NCI-H2107 (cell line): ENCODE measurements at regions not wholly inside any gene's neighbourhood (a gene's known extent, or its start where the extent isn't known, plus 50 kb on each side); places are given as distances from the start of the nearest gene placed in this dataset.

Experiments
- DNase-seq: peaks from one replicate; lab custom pipeline; 2025; lab: John Stamatoyannopoulos, UW

DNA sequence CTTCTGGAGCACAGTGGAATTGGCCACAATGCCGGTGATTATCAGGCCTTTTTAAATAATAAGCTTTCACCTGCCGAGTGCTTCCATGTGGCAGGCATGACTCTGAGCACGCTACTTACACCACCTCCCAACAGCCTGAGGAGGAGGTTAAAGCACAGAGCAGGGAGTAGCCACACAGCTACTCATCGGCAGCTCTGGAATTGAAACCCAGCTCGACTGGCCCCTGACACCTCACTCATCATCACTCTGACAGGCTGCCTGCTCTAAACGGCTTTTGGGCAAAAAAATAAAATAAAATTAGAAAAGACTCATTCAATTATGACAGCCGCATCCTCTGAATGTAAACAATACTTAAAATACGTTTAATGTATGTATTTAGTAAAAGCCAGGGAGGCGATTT is 326.4 kb upstream of the NOCT start:
- DNase-seq = no peak

DNA sequence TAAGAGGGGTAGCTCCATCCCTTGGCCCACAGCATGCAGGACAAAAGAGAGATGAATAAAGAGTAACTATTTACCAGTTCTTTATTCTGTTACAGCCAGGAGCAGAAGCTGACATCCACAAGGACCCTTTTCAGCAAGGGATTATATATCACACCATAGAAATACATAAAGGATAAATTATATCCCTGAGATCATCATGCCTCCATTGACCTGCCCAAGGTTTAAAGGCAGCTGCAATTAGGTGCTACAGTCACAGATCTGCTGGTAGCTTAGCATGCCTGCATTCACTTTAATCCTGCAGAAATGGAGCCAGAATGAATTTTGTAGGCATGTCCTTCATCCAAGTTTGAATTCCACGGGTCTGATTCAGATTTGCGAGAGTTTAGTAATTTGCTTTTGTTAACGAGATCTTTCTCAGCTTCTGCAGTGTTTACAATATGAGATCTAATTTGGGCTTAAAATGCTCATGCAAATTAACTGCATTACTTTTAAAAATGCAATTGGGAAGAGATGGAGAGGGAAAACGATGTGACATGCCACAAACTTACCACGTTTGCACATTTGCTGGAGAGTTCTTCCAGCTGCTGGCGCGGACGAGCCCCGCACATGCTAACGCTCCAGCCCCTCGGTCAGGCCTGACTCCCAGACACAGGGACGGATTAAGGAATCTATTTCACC is 327.0 kb upstream of the NOCT start:
- DNase-seq = no peak

DNA sequence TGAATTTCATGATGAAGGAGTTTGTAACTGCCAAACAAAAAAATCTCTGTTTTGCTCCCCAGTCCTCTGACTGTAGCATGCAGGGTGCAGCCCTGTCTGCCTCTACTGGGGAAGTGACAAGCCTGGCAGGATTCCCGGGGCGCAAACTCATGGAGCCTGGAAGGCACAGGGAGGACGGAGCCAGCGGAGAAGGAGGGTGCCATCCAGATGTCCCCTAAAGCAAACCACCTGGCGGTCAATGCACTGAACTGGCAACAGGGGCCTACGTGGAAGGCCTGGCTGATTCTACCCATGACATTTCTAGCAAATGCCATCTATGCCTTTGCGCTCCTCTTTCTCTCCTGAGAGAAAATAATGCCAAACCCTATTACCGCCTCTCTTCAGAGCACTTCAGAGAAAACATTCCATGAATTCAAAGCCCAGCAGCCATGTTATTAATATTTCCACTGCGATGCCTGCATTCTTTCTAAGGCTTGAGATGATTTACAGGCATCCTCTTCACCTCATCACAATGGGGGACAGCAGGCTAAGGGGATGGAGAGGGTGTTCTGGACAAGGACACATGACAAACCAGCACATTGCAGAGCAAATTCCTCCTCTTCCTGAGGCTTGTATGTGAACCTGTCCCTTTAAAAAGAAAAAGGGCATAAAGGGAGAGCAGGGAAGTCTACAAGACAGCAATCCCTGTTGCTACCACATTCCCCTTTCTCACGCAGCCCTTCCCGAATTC is 329.3 kb upstream of the NOCT start:
- no peak for DNase-seq

DNA sequence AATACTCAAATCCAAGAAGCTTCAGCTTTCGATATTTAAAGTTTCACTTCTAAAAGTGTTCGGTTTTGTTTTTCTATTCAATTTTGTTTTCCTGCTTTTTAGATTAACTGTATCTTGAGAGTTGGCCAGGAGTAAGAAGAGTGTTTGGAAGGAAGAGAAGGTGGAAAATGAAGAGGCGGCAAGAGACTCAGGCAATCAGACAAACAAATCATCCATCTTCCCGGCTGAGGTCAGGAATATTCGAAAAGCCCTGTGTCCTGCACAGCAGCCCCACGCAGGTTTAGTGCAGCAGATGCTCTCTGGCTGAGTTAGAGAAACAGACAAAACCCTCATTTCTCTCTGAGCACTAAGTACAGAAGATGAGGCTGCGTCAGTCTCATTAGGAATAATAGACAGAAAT is 330.3 kb upstream of the NOCT start:
- no peak for DNase-seq

DNA sequence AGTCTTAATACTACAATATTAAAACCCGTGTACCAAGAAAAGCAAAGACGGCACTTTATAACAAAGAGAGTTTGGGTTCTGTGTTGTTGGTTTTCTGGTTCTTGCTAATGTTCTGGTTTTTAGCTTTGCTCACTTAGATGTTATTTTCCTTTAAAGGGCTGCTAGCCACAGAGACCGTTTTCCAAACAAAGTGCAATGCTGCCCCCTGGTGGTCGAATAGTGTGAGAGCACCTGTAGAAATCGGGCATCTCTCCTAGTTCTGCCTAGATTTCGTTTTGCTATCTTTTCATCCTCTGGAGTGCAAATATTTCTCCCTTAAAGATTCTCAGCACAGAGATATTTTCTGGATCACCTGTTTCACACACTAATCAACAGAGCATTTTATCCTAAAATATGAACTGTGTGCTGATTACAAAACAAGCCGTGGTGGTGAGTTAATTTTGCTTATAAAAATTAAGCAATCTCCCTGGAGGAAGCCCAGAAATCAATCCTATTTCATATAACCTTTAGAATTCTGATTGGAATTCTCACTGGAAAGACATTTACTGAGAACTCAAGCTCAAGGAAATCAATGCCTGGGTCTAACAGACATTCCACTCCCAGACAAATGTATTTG is 334.5 kb upstream of the NOCT start:
- DNase-seq = peak; percentile 49

DNA sequence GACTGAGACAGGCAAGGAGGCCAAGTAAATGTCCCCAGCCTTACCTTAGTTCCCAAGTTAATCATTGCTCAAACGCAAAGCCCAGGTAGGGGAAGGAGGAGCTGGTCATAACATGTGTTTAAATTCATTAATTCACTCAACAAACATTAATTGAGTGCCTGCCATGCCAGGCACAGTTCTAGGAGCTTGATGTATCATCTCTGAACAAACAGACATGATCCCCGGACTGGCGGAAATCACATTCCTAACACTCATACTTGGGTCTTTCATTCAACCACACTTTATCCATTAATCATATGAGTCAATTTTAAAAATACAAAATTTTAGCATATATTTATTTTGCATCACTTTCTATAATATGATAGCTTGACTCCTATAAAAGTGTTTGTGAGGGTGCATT is 335.3 kb upstream of the NOCT start:
- no peak for DNase-seq

- DNase-seq = no peak
Observed at GRCh38 chr4:138678985-138679746, 336.4 kb upstream of the NOCT start.

DNA sequence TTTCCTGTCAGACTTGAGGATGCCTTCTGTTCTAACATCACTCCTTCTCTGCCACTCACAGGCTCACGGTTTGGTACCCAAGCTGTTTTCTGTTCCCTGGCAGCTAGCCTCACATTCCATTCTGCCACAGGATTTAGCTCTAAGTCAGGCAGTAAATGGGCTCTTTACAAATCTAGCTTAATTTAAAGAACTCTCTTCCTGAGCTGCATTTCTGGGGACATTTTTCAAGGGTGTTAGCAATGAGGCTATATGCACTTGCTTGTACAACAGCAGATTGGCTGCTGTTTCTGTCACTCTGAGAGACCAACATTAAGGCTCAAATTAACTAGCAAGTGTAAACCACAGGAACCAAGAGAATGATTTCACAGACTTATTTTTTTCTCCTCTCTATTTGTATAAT is 337.8 kb upstream of the NOCT start:
- DNase-seq = no peak

- DNase-seq = no peak
Observed at GRCh38 chr4:138677212-138677611, 338.4 kb upstream of the NOCT start.

GRCh38 chr4:138675685-138676084 is 339.9 kb upstream of the NOCT start:
- DNase-seq = no peak

DNA sequence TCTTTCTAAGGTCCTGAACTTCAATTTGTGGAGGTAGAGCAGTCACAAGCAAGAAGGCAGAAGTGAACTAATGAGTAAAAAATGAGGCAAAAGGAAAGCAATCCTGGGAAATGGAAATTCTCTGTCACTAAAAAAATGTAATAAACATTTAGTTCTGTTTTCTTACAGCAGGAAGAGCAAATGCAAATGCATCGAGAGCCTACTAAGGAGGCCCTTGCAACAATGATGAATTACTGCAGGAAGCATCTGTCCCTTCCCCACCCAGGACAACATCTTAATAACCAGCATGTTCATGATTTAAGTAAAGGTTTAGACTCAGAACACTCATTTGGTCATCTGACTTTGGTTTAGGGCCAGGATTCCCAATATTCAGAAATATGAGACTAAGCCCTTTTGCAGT is 341.4 kb upstream of the NOCT start:
- DNase-seq = no peak

GRCh38 chr4:138673053-138673452 is 342.5 kb upstream of the NOCT start:
- DNase-seq = no peak

DNA sequence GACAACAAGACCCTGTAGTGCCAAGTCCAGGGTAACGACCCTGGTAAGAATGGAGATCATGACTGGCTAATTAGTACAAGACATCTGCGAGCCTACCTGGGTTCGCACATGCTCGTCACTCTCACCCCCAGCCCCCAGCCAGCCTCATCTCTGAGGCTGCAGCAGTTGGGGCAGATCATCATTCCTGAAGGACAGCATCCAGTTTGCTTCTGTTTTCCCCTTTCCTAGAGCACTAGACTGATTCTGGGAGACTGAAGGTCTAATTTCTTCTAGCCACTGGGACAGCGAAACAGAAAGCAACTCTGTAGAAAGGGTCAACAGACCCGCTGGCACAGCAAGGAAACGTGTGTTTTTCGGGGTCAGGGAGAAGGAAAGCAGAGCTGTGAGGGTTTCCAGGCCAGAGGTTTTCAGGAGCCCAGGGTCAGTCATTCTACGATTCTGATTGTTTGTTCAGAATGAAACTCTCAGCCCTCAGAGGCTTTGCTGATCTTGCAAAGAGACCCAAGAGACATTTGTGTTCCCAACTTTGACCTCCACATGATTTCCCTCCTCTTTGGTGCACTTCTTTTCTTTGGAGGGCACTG is 343.1 kb upstream of the NOCT start:
- no peak for DNase-seq

- DNase-seq = no peak
Observed at GRCh38 chr4:138671606-138672084, 343.9 kb upstream of the NOCT start.

- no peak for DNase-seq
Observed at GRCh38 chr4:138671106-138671505, 344.5 kb upstream of the NOCT start.

GRCh38 chr4:138670681-138671080 is 344.9 kb upstream of the NOCT start:
- DNase-seq = no peak

DNA sequence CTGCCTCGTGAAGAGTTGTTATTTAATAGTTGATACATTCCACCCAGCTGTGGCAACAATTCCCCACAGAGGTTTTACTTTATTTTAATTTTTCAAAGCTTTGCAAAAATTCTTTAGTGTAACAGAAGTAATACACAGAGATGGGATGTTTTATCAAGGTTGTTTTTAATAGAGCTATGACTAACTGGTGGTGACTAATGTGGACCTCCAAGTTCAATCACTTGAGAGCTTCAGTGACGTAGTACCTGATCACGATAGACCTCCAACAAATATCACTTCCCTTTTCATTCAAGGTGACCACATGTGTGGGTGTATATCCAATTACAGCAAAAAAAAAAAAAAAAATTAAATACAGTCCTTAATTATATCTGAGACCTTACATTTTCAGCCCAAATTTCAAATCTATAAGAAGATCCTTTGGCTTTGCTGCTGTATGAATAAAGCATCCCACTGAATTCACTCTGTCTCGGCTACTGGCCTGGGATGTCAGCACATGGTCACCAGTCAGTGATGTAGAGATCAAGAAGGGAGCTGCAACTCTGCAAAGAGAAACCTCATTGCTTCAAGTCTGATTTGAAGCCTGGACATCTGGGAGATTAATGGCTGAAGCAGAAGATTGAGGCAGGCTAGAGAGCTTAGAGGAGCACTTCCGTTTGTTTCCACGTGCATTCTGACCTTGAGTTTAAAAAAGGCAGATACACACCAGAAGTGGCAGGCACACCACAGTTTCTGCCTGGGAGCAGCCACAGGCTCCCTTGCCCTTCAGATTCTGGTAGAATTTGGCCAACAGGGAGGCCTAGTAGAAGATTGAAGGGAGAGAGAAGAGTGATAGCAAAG is 345.9 kb upstream of the NOCT start:
- DNase-seq = no peak

DNA sequence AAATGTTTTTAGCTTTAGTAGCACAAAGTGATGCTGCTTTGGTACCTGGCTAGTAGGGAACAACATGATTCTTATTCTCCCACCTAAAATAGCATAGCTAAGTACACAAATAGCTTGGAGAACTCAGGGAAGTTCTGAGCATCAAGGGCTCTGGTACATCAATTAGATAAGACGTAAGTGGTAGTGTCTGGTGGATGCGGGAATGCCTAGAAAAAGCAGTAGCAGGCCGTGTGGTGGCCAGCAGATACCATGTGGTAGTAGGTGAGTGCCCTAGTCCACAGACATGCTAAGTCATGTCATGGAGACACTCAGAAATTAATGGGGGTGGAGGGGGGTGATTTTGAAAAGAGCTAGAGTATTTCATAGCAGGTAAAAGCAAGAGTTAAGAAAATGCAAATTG is 347.3 kb upstream of the NOCT start:
- no peak for DNase-seq

DNA sequence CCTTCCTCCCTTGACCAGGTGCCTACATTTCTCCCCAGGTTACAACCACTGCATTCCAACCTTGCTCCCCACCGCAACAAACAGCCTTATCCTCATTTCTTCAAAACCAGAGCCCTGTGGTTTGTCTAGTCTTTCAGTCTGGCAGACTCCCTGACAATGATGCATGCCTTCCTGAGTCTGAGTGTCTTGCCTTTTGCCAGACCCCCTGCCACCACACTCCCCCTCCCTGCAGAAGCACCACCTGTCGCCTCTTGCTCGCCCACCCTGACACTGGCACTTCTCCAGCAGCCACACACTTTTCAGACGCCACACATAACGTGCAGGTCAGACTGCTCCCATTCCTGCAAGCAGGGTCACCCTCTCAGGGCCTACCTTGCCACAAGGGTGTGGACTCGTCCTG is 349.2 kb upstream of the NOCT start:
- no peak for DNase-seq

DNA sequence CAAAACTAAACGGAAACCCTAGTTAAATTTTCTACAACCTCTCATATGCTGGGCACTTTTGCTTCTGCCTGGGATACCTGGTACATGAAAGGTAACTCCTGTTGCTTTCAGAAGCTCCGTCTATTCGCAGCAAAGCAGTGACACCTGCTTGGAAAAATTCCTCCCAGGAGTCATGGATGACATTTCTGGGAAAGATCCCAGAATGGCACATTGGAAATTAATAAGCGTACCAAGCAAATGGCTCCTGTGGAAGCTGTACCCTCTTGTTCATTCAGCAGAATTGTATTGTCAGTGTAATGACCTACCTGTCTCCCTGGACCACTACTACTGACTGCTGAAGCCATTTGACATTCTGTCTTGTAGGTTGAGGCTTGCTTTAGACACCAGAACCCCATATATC is 349.7 kb upstream of the NOCT start:
- no peak for DNase-seq

- DNase-seq = no peak
Observed at GRCh38 chr4:138663883-138664282, 351.7 kb upstream of the NOCT start.
